ENCODE measurements at regions not wholly inside any gene's neighbourhood (a gene's known extent, or its start where the extent isn't known, plus 50 kb on each side); places are given as distances from the start of the nearest gene placed in this dataset.

DNA sequence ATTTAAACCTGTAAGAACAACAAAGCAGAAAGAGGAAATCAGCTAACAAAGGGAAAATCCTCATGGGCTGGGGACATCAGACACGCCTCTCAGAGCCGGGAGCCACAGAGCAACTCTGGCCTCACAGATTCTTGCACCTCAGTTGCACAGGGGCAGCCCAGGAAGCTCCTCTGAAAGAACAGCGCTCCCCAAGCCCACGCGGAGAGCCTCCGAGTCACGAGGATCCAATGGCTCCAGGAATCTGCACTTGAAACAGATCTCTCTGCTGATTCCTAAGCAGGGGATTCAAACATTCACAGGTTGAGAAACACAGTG, 213.2 kb upstream of the MGMT start:
- TF ChIP-seq, protein P1, sequence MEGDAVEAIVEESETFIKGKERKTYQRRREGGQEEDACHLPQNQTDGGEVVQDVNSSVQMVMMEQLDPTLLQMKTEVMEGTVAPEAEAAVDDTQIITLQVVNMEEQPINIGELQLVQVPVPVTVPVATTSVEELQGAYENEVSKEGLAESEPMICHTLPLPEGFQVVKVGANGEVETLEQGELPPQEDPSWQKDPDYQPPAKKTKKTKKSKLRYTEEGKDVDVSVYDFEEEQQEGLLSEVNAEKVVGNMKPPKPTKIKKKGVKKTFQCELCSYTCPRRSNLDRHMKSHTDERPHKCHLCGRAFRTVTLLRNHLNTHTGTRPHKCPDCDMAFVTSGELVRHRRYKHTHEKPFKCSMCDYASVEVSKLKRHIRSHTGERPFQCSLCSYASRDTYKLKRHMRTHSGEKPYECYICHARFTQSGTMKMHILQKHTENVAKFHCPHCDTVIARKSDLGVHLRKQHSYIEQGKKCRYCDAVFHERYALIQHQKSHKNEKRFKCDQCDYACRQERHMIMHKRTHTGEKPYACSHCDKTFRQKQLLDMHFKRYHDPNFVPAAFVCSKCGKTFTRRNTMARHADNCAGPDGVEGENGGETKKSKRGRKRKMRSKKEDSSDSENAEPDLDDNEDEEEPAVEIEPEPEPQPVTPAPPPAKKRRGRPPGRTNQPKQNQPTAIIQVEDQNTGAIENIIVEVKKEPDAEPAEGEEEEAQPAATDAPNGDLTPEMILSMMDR (IDR thresholded peaks at IDR 0.05): no peak
- TF ChIP-seq POLR2A (IDR thresholded peaks at IDR 0.05) (no peak), POLR2AphosphoS5 (IDR thresholded peaks at IDR 0.05; ENCODE audit: insufficient read depth in 1 of 2, low read depth in 1 of 2) (no peak)
